ENCODE measurements at regions not wholly inside any gene's neighbourhood (a gene's known extent, or its start where the extent isn't known, plus 50 kb on each side); places are given as distances from the start of the nearest gene placed in this dataset.

DNA sequence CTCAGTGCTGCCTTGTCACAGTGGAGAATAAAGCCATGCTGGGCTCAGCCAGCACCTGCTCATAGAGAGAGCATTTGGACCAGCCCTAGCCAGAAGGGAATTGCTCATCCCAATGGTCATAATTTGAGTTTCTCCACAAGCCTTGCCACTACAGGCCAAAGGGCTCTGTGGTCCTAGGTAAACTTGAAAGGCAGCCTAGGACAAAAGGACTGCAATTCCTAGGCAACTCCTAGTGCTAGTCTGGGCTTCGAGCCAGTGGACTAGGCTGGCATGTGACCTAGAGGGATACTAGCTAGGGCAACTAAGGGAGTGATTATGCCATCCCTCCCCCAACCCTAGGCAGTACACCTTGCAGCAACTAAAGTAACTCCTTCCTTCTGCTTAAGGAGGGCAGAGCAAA is 516.2 kb downstream of the BCKDHB start:
- no peak for DNase-seq
- H3K9me3 Mint-ChIP-seq (ENCODE audit: unreplicated experiment): no peaks in the 10 kb centered on the region
- peaks cover 2% of the 10 kb centered on the region for H3K4me1 Mint-ChIP-seq (ENCODE audit: low read depth, unreplicated experiment)
- H3K27ac Mint-ChIP-seq (ENCODE audit: unreplicated experiment): no peak overlapping the region
- no peak for TF ChIP-seq CTCF (IDR thresholded peaks at IDR 0.05; ENCODE audit: partially characterized antibody, unreplicated experiment)
- H3K4me3 Mint-ChIP-seq (ENCODE audit: unreplicated experiment): no peak overlapping the region
- H3K36me3 Mint-ChIP-seq (ENCODE audit: unreplicated experiment): no peaks in the 10 kb centered on the region
- no peaks in the 10 kb centered on the region for H3K27me3 Mint-ChIP-seq (ENCODE audit: unreplicated experiment)

DNA sequence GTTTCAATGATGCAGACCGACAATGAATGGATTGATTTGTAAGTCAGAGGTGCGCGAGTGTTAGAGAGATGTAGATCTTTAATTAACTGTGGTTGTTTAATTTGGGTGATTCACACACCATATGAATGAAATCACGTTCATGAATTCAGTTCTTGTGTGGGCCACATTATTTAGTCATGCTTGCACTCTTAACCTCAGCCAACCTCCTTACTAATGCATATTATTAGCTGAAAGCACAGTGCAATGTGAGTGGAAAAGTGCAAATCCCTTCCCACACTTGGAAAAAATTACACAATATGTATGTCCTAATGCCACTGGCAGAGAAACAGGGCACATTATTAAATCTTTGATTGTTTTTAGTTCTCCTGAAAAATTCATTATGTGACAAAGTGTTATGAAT is 512.5 kb downstream of the BCKDHB start:
- no peak overlapping the region for H3K27ac Mint-ChIP-seq (ENCODE audit: unreplicated experiment)
- H3K36me3 Mint-ChIP-seq (ENCODE audit: unreplicated experiment): no peaks in the 10 kb centered on the region
- H3K27me3 Mint-ChIP-seq (ENCODE audit: unreplicated experiment): peaks cover 2% of the 10 kb centered on the region
- TF ChIP-seq CTCF (IDR thresholded peaks at IDR 0.05; ENCODE audit: partially characterized antibody, unreplicated experiment): no peak
- no peak overlapping the region for H3K4me3 Mint-ChIP-seq (ENCODE audit: unreplicated experiment)
- peaks cover 2% of the 10 kb centered on the region for H3K9me3 Mint-ChIP-seq (ENCODE audit: unreplicated experiment)
- H3K4me1 Mint-ChIP-seq (ENCODE audit: low read depth, unreplicated experiment): peaks cover 2% of the 10 kb centered on the region
- no peak for DNase-seq

GRCh38 chr6:80610846-80611245 is 504.4 kb downstream of the BCKDHB start:
- no peak overlapping the region for H3K27ac Mint-ChIP-seq (ENCODE audit: unreplicated experiment)
- peaks cover 5% of the 10 kb centered on the region for H3K9me3 Mint-ChIP-seq (ENCODE audit: unreplicated experiment)
- no peaks in the 10 kb centered on the region for H3K4me1 Mint-ChIP-seq (ENCODE audit: low read depth, unreplicated experiment)
- no peak for TF ChIP-seq CTCF (IDR thresholded peaks at IDR 0.05; ENCODE audit: partially characterized antibody, unreplicated experiment)
- peaks cover under 1% of the 10 kb centered on the region for H3K27me3 Mint-ChIP-seq (ENCODE audit: unreplicated experiment)
- DNase-seq: no peak
- H3K4me3 Mint-ChIP-seq (ENCODE audit: unreplicated experiment): no peak overlapping the region
- H3K36me3 Mint-ChIP-seq (ENCODE audit: unreplicated experiment): no peaks in the 10 kb centered on the region

GRCh38 chr6:80608881-80609280 is 502.4 kb downstream of the BCKDHB start:
- H3K27me3 Mint-ChIP-seq (ENCODE audit: unreplicated experiment): no peaks in the 10 kb centered on the region
- TF ChIP-seq CTCF (IDR thresholded peaks at IDR 0.05; ENCODE audit: partially characterized antibody, unreplicated experiment): no peak

DNA sequence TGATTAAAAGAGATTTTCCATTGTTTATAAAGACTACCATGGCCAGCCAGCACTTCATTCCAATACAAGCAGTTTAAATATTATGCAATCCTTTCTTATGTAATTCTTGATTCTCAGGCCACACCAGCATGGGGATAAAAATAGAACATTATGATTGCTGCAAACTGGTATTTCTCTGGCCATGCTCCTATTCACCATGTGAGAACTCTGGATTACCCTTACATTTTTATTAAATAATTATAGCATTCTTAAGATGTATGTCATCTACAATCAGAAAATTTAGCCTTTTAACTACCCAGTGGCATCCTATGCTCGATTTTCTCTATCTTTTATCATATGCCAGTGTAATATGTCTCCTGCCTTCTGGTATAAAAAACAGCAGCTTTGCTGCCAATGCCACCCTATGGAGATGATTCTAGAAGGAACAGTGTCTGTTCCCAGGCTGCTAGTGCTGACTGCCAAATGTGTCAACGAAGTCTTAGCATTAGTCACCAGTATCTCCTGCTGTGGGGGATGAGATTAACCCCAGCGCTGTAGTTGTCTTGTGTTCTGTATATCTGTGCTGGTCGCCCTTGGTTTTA is 501.4 kb downstream of the BCKDHB start:
- no peak for TF ChIP-seq CTCF (IDR thresholded peaks at IDR 0.05; ENCODE audit: partially characterized antibody, unreplicated experiment)
- H3K9me3 Mint-ChIP-seq (ENCODE audit: unreplicated experiment): no peaks in the 10 kb centered on the region
- no peak for DNase-seq
- H3K4me3 Mint-ChIP-seq (ENCODE audit: unreplicated experiment): no peak overlapping the region
- no peaks in the 10 kb centered on the region for H3K27me3 Mint-ChIP-seq (ENCODE audit: unreplicated experiment)
- H3K27ac Mint-ChIP-seq (ENCODE audit: unreplicated experiment): no peak overlapping the region
- H3K36me3 Mint-ChIP-seq (ENCODE audit: unreplicated experiment): no peaks in the 10 kb centered on the region
- H3K4me1 Mint-ChIP-seq (ENCODE audit: low read depth, unreplicated experiment): no peaks in the 10 kb centered on the region

More at GRCh38 chr6:80608881-80609280, 502.4 kb downstream of the BCKDHB start:
- Mint-ChIP-seq H3K27ac (ENCODE audit: unreplicated experiment) (no peak overlapping the region), H3K4me3 (ENCODE audit: unreplicated experiment) (no peak overlapping the region), H3K4me1 (ENCODE audit: low read depth, unreplicated experiment) (no peaks in the 10 kb centered on the region), H3K9me3 (ENCODE audit: unreplicated experiment) (peaks cover 3% of the 10 kb centered on the region), H3K36me3 (ENCODE audit: unreplicated experiment) (no peaks in the 10 kb centered on the region)
- DNase-seq: no peak

Data from glutamatergic neuron (in vitro differentiated cells).